Activated naive CD4-positive, alpha-beta T cell treated with anti-CD3 and anti-CD28 coated beads, Interleukin-2, amount 50 U/mL, for 16 hours (primary cell): ENCODE measurements at regions not wholly inside any gene's neighbourhood (a gene's known extent, or its start where the extent isn't known, plus 50 kb on each side); places are given as distances from the start of the nearest gene placed in this dataset.
"Not testable (repeated sequence)": the region's sequence is repeated elsewhere in the genome, so short reads cannot be mapped to it uniquely, and the experiment has no call there.

Experiments used
- DNase-seq: peaks from one replicate; pipeline ENCODE4 v3.0.0-alpha.2; 2020

GRCh38 chr7:58085444-58085843 is 635.5 kb downstream of the ZNF716 start:
- not testable (repeated sequence) for DNase-seq

- no peak for DNase-seq
Observed at GRCh38 chr7:58086461-58086860, 636.5 kb downstream of the ZNF716 start.

- DNase-seq: peak; percentile 10
Observed at GRCh38 chr7:58086871-58087535, 637.0 kb downstream of the ZNF716 start.

GRCh38 chr7:58087536-58088190 is 637.7 kb downstream of the ZNF716 start:
- DNase-seq: no peak

GRCh38 chr7:58088191-58088560 is 638.2 kb downstream of the ZNF716 start:
- DNase-seq: not testable (repeated sequence)

GRCh38 chr7:58091063-58091462 is 641.1 kb downstream of the ZNF716 start:
- not testable (repeated sequence) for DNase-seq
